ENCODE measurements at regions not wholly inside any gene's neighbourhood (a gene's known extent, or its start where the extent isn't known, plus 50 kb on each side); places are given as distances from the start of the nearest gene placed in this dataset.

GRCh38 chr13:78015782-78016181 lies 97.2 kb upstream of the EDNRB start:
- no peaks in the 10 kb centered on the region for H3K4me1 ChIP-seq
- no peak overlapping the region for H3K27ac ChIP-seq
- DNase-seq (ENCODE audit: low spot score in 2 of 2): no peak
- H3K27me3 ChIP-seq: no peaks in the 10 kb centered on the region
- no peak overlapping the region for H3K4me3 ChIP-seq
- no peak for TF ChIP-seq CTCF (IDR thresholded peaks at IDR 0.05)
- no peak for TF ChIP-seq POLR2AphosphoS5 (IDR thresholded peaks at IDR 0.05)
- TF ChIP-seq EP300 (IDR thresholded peaks at IDR 0.05): no peak
- no peak for TF ChIP-seq POLR2A (IDR thresholded peaks at IDR 0.05)
- 83% methylated on average over 3 of the region's 3 CpGs for WGBS
- H3K36me3 ChIP-seq: no peaks in the 10 kb centered on the region
- no peaks in the 10 kb centered on the region for H3K9me3 ChIP-seq

DNA sequence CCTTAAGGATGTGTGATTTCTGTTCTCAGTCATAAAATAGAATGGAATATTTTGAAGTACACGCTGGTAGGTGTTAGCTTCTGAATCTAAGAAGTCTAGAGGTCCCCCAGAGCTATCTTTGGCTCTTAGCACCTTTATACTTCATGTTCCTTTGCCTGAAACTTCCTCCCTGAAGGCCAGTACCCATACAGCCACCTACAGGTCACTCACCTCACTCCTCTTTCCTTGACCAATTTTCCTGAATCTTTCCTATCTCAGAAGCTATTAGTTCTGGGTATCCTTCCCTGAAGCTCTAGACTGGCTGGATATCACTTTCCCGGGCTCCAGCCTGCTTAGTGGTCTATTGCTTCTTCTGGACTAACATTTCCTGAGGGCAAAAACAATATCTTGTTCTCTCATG lies 93.4 kb upstream of the EDNRB start:
- TF ChIP-seq POLR2AphosphoS5 (IDR thresholded peaks at IDR 0.05) (no peak), EP300 (IDR thresholded peaks at IDR 0.05) (no peak), POLR2A (IDR thresholded peaks at IDR 0.05) (no peak), CTCF (IDR thresholded peaks at IDR 0.05) (no peak)
- Histone ChIP-seq H3K36me3 (no peaks in the 10 kb centered on the region), H3K9me3 (no peaks in the 10 kb centered on the region), H3K27ac (no peak overlapping the region), H3K27me3 (no peaks in the 10 kb centered on the region), H3K4me3 (no peak overlapping the region), H3K4me1 (no peaks in the 10 kb centered on the region)
- 80% methylated on average over 2 of the region's 2 CpGs for WGBS
- no peak for DNase-seq (ENCODE audit: low spot score in 2 of 2)

- 64% methylated on average over 2 of the region's 2 CpGs for WGBS
- H3K9me3 ChIP-seq: no peaks in the 10 kb centered on the region
- H3K27ac ChIP-seq: no peak overlapping the region
- TF ChIP-seq EP300 (IDR thresholded peaks at IDR 0.05): no peak
- TF ChIP-seq POLR2AphosphoS5 (IDR thresholded peaks at IDR 0.05): no peak
- TF ChIP-seq POLR2A (IDR thresholded peaks at IDR 0.05): no peak
- no peak for TF ChIP-seq CTCF (IDR thresholded peaks at IDR 0.05)
- no peak for DNase-seq (ENCODE audit: low spot score in 2 of 2)
- no peaks in the 10 kb centered on the region for H3K36me3 ChIP-seq
- H3K4me3 ChIP-seq: no peak overlapping the region
- no peaks in the 10 kb centered on the region for H3K4me1 ChIP-seq
- H3K27me3 ChIP-seq: no peaks in the 10 kb centered on the region
These were observed 86.2 kb upstream of the EDNRB start for GRCh38 chr13:78004821-78005220.

GRCh38 chr13:77999746-78000145 lies 81.1 kb upstream of the EDNRB start:
- H3K27me3 ChIP-seq: no peaks in the 10 kb centered on the region
- H3K9me3 ChIP-seq: no peaks in the 10 kb centered on the region
- no peak for DNase-seq (ENCODE audit: low spot score in 2 of 2)

DNA sequence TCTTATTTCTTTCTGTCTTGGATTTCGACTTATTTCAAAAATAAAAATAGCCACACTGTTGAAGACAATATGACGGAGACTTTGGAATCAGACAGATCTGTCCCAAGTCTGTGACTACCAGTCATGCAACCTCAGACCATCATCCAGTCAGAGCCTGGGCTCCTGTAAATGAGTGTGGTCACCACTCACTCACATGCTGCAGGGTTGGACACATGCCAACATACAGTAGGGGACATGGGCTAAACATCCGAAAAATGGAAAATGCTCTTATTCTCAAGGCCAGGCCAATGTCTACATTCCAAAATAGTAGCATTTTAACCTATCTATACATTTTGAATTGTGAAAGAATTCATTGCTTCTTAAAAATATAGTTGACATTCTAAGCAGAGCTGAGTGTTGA lies 75.5 kb upstream of the EDNRB start:
- Histone ChIP-seq H3K4me3 (no peak overlapping the region), H3K36me3 (no peaks in the 10 kb centered on the region), H3K27me3 (no peaks in the 10 kb centered on the region), H3K9me3 (no peaks in the 10 kb centered on the region), H3K27ac (no peak overlapping the region), H3K4me1 (no peaks in the 10 kb centered on the region)
- DNase-seq (ENCODE audit: low spot score in 2 of 2): no peak
- TF ChIP-seq POLR2A (IDR thresholded peaks at IDR 0.05) (no peak), EP300 (IDR thresholded peaks at IDR 0.05) (no peak), POLR2AphosphoS5 (IDR thresholded peaks at IDR 0.05) (no peak), CTCF (IDR thresholded peaks at IDR 0.05) (no peak)
- 86% methylated on average over 3 of the region's 3 CpGs for WGBS

More at GRCh38 chr13:77999746-78000145, 81.1 kb upstream of the EDNRB start:
- Histone ChIP-seq H3K4me1 (no peaks in the 10 kb centered on the region), H3K36me3 (no peaks in the 10 kb centered on the region), H3K27ac (no peak overlapping the region), H3K4me3 (no peak overlapping the region)
- no peak for TF ChIP-seq POLR2AphosphoS5 (IDR thresholded peaks at IDR 0.05)
- TF ChIP-seq EP300 (IDR thresholded peaks at IDR 0.05): no peak
- TF ChIP-seq POLR2A (IDR thresholded peaks at IDR 0.05): no peak
- no peak for TF ChIP-seq CTCF (IDR thresholded peaks at IDR 0.05)
